Pancreas (tissue), 10 donors: ENCODE measurements at regions not wholly inside any gene's neighbourhood (a gene's known extent, or its start where the extent isn't known, plus 50 kb on each side); places are given as distances from the start of the nearest gene placed in this dataset.

Source experiments
- ATAC-seq, 4 donors: fragments of 200-7000 bp; cut with Tn5 transposase; one replicate each; pipeline versions ENCODE4 v1.8.0 to v1.9.1; 2020; ENCODE audit warnings: mild to moderate bottlenecking in 4 of 4, moderate library complexity in 4 of 4
- DNase-seq, 6 donors: peaks; one replicate each; pipeline ENCODE4 v3.0.0-alpha.2; 2020
- FAIRE-seq: peaks from 2 replicates; lab custom pipeline; 2012; peaks lifted over from hg19 to GRCh38; lab: Jason Lieb, UNC
- H3K27ac ChIP-seq, 4 donors: fragments of 200-600 bp; sonication (generic); 1 replicate in 3 of 4; 2 replicates in 1 of 4; pipeline versions ENCODE4 v1.5.0 to v1.8.0; 2020
- H3K27me3 ChIP-seq, 4 donors: fragments of 200-600 bp; one replicate each; pipeline ENCODE4 v1.8.0; 2021
- H3K36me3 ChIP-seq, 3 donors: fragments of 200-600 bp; sonication (generic) in 1 of 3; one replicate each; pipeline versions ENCODE4 v1.5.0 to v1.8.0; 2020 to 2021
- H3K4me1 ChIP-seq, 3 donors: fragments of 200-600 bp; one replicate each; pipeline ENCODE4 v1.8.0; 2021
- H3K4me3 ChIP-seq, 4 donors: fragments of 200-600 bp; sonication (generic) in 2 of 4; one replicate each; pipeline versions ENCODE4 v1.5.0 to v1.8.0; 2020 to 2021
- H3K9me3 ChIP-seq, 4 donors: fragments of 200-600 bp; one replicate each; pipeline ENCODE4 v1.8.0; 2021
- whole genome bisulfite sequencing, 2 donors: extraction: QIAGEN DNeasy Blood & Tissue Kit; methylation state at CpG; one replicate each; pipeline ENCODE4 v1.1.7; 2013; 5-methylcytosine and 5-hydroxymethylcytosine counted together
- intact Hi-C, 3 donors: fragments of 100-400 bp; cut with DNase I; formaldehyde crosslinking; loops; one replicate each; pipeline versions ENCODE4 v1.11.1 to v1.14.2; 2022
- TF ChIP-seq, protein P1 (sequence below), 4 donors: fragments of 200-600 bp; sonication (generic) in 3 of 4; IDR thresholded peaks; one replicate each; pipeline versions ENCODE4 v1.5.0 to v1.8.0; 2021; ENCODE audit warnings: antibody characterized with exemption in 4 of 4
- donor health status: healthy with polysubstance abuse.
- donor health status: DM: no; HTN: no; CAD: no; lungs with moderate emphysema.
- donor health status: DM: no; HTN: no; CAD: no.
- donor health status: control.
- donor health status: control.
- donor health status: Bipolar disorder and iron deficiency.
- donor health status: DM: yes; HTN: yes; CAD: no.
- donor health status: DM: no; HTN: no; CAD: no.
- donor health status: DM: no; HTN: no; CAD: no.
- donor health status: DM: yes; HTN: yes; CAD: no.

DNA sequence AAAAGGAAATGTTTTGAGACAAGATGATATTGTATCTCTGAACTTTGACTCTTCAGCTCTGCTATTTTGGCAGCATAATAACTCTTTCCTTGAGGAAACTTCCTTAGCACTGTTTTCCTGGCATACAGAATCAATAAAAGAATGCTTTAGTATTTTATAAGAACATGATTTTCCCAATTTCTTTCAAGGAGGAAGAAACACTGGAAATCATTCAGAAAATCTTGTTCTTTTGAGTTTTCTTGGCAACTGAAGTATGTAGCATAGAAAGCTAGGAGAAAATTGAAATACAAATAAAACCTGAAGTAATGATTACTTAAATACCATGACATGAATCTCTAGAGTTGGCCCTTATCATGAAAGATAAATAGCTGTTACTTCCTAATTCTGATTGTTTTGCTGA is 461.4 kb upstream of the ZNF608 start:
- Histone ChIP-seq H3K36me3 (no peaks in the 10 kb centered on the region), H3K4me3 (no peak overlapping the region), H3K27me3 (no peaks in the 10 kb centered on the region), H3K9me3 (no peaks in the 10 kb centered on the region), H3K4me1 (peaks cover 0 to 16% (median 5%) of the 10 kb centered on the region in 3 donors), H3K27ac (no peak overlapping the region)
- no peak for ATAC-seq
- intact Hi-C loops: no loop called here
- TF ChIP-seq, protein P1, sequence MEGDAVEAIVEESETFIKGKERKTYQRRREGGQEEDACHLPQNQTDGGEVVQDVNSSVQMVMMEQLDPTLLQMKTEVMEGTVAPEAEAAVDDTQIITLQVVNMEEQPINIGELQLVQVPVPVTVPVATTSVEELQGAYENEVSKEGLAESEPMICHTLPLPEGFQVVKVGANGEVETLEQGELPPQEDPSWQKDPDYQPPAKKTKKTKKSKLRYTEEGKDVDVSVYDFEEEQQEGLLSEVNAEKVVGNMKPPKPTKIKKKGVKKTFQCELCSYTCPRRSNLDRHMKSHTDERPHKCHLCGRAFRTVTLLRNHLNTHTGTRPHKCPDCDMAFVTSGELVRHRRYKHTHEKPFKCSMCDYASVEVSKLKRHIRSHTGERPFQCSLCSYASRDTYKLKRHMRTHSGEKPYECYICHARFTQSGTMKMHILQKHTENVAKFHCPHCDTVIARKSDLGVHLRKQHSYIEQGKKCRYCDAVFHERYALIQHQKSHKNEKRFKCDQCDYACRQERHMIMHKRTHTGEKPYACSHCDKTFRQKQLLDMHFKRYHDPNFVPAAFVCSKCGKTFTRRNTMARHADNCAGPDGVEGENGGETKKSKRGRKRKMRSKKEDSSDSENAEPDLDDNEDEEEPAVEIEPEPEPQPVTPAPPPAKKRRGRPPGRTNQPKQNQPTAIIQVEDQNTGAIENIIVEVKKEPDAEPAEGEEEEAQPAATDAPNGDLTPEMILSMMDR (IDR thresholded peaks at IDR 0.05): no peak
- FAIRE-seq: no peak
- DNase-seq: no peak

DNA sequence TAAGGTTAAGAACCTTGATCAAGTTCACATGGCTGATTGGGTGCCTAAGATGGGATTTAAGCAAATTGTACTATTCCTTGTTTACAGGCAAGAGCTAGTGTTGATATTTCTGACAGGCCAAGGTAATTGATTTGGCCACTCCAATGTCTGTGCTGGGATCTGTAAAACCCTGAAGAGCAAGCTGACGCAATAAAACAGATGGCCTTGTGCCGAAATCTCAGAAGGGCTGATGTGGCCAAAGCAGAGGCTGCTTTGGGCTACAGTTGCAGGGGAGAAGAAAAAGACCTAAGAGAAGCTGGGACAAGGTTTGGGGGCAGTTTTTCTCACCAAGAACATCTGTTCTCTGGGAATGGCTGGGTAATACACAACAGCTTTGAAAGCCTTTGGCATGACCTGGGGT is 463.2 kb upstream of the ZNF608 start:
- peaks cover 0 to 16% (median 5%) of the 10 kb centered on the region in 3 donors for H3K4me1 ChIP-seq
- DNase-seq: peak in 3 of 6 donors; percentile 32 to 71 (median 48)
- no peaks in the 10 kb centered on the region for H3K36me3 ChIP-seq
- H3K4me3 ChIP-seq: no peak overlapping the region
- H3K27ac ChIP-seq: no peak overlapping the region
- no peaks in the 10 kb centered on the region for H3K27me3 ChIP-seq
- no peak for FAIRE-seq
- intact Hi-C loops: no loop called here
- peak; percentile 93 to 98 (median 95) for ATAC-seq
- 13 to 23% methylated on average over 2 of the region's 2 CpGs for WGBS, 2 donors
- TF ChIP-seq, protein P1 (IDR thresholded peaks at IDR 0.05): no peak
- H3K9me3 ChIP-seq: no peaks in the 10 kb centered on the region

DNA sequence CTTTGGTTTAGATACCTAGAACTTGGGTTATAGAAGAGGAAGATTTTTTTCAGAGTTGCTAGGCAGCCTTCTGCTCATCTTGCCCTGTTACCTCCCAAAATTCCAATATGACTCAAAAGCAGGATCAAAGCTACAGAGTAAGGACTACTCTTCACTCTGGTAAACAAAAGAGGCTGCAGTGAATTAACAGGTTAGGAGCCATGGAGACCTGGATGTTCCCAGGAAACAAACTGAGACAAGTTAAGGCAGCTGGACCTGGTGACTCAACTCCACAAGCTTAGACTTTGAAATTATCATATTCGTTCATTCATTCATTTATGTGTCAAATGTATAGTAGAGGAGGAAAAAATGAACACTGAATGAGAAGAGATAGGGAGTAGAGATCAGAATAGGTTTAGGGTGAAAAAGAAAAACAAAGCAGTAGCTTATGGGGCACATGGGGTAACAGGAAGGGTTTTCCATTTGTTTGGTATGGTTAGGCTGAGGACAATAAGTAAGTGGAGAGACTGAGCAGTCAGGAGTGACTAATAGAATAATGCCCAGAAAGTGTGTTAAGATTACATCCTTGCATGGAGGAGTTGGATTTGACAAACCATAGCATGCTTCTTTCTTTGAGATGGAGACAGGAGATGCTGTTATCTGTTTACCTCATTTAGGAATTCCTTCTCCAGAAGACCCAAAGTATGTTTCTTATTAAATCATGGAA is 464.0 kb upstream of the ZNF608 start:
- no peak for FAIRE-seq
- peaks cover 0 to 16% (median 5%) of the 10 kb centered on the region in 3 donors for H3K4me1 ChIP-seq
- H3K4me3 ChIP-seq: no peak overlapping the region
- no peaks in the 10 kb centered on the region for H3K36me3 ChIP-seq
- H3K9me3 ChIP-seq: no peaks in the 10 kb centered on the region
- intact Hi-C loops: no loop called here
- ATAC-seq: peak in 2 of 4 donors; percentile 13 to 37
- H3K27ac ChIP-seq: no peak overlapping the region
- DNase-seq: no peak
- TF ChIP-seq, protein P1 (IDR thresholded peaks at IDR 0.05): no peak
- H3K27me3 ChIP-seq: no peaks in the 10 kb centered on the region
- WGBS, 2 donors: 71 to 88% methylated on average over 1 of the region's 1 CpG

DNA sequence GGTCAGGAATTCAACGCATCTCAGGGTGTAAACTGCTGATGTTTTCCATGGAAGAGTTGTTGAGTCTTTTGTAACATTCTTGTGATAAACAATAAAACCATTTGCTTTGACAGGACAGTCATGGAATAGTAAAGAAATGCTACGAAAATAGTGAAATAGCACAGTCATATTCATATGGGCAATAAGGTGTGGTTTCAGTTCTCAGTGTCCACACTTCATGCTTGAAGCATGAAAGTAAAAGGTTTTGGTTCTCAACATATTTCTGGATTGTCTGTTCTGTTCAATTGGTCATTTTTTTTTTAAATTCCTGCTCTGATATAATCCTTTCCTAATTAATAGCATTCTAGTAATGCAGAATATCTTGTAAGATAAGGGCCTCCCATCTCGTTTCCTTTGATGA is 467.6 kb upstream of the ZNF608 start:
- Histone ChIP-seq H3K9me3 (no peaks in the 10 kb centered on the region), H3K27ac (no peak overlapping the region), H3K36me3 (no peaks in the 10 kb centered on the region), H3K4me3 (no peak overlapping the region), H3K4me1 (peaks cover 0 to 9% (median 5%) of the 10 kb centered on the region in 3 donors), H3K27me3 (no peaks in the 10 kb centered on the region)
- WGBS, 2 donors: 90 to 93% methylated on average over 3 of the region's 3 CpGs
- FAIRE-seq (no peak), DNase-seq (no peak), ATAC-seq (no peak)
- TF ChIP-seq, protein P1 (IDR thresholded peaks at IDR 0.05): no peak
- intact Hi-C loops: no loop called here

DNA sequence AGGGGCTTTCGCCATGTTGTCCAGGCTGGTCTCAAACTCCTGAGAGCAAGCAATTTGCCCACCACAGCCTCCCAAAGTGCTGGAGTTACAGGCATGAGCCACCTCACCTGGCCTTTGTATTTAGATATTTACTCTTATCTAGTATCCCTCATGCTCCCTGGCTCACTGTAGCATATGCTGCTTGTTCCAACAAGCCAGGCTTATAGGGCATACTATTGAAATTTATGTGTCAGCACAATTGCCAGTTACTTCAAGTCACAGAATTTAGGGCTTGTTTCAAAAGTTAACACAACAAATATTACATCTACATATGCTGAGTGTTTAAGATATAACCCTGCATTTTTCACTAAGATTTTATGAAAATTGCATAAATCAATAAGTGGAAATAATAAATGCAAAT is 469.2 kb upstream of the ZNF608 start:
- Histone ChIP-seq H3K4me1 (no peaks in the 10 kb centered on the region), H3K27ac (no peak overlapping the region), H3K4me3 (no peak overlapping the region), H3K9me3 (no peaks in the 10 kb centered on the region), H3K36me3 (no peaks in the 10 kb centered on the region), H3K27me3 (no peaks in the 10 kb centered on the region)
- 89 to 92% methylated on average over 1 of the region's 1 CpG for WGBS, 2 donors
- DNase-seq (no peak), FAIRE-seq (no peak), ATAC-seq (no peak)
- TF ChIP-seq, protein P1 (IDR thresholded peaks at IDR 0.05): no peak
- intact Hi-C loops: no loop called here
